Hematopoietic multipotent progenitor cell treated with erythropoietin and hydrocortisone succinate and interleukin-3 and kit ligand, for 4 days (in vitro differentiated cells): ENCODE measurements at regions not wholly inside any gene's neighbourhood (a gene's known extent, or its start where the extent isn't known, plus 50 kb on each side); places are given as distances from the start of the nearest gene placed in this dataset.

Source experiments
- DNase-seq: peaks from one replicate; pipeline ENCODE4 v3.0.0-alpha.2; 2015

- DNase-seq = no peak
Measured at GRCh38 chr3:159631226-159631625, 357.4 kb upstream of the IL12A start.

GRCh38 chr3:159632128-159632527 lies 356.5 kb upstream of the IL12A start:
- no peak for DNase-seq

- DNase-seq = no peak
Measured at GRCh38 chr3:159632851-159633250, 355.8 kb upstream of the IL12A start.

GRCh38 chr3:159634483-159634882 lies 354.2 kb upstream of the IL12A start:
- no peak for DNase-seq

GRCh38 chr3:159635047-159635641 lies 353.5 kb upstream of the IL12A start:
- no peak for DNase-seq

- DNase-seq = no peak
Measured at GRCh38 chr3:159637883-159638542, 350.6 kb upstream of the IL12A start.

GRCh38 chr3:159640225-159640624 lies 348.4 kb upstream of the IL12A start:
- DNase-seq = no peak

DNA sequence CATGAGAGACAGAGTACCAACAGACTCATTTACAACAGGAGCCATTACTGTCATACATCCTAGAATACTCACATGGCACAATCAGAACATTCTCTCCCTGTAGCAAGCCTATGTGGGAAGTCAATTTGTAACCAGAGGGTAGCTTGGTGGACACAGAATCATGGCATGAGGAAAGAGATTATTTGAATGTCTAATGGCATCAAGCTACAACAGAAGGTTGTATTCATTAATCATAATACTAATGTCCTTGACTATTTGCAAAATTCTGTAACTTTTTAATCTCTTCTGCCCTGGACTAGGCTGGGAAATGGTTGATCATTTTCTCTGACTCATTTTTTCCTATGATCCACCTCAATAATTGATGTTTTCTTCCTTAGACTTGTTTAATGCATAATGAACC lies 345.2 kb upstream of the IL12A start:
- no peak for DNase-seq

- DNase-seq = no peak
Measured at GRCh38 chr3:159645874-159646273, 342.8 kb upstream of the IL12A start.

GRCh38 chr3:159649951-159650350 lies 338.7 kb upstream of the IL12A start:
- no peak for DNase-seq

- DNase-seq = no peak
Measured at GRCh38 chr3:159650726-159651125, 337.9 kb upstream of the IL12A start.

GRCh38 chr3:159652452-159652851 lies 336.2 kb upstream of the IL12A start:
- DNase-seq = no peak

GRCh38 chr3:159654183-159655134 lies 334.2 kb upstream of the IL12A start:
- DNase-seq = no peak

GRCh38 chr3:159655202-159655601 lies 333.4 kb upstream of the IL12A start:
- no peak for DNase-seq

- no peak for DNase-seq
Measured at GRCh38 chr3:159657176-159657575, 331.5 kb upstream of the IL12A start.

GRCh38 chr3:159657629-159658028 lies 331.0 kb upstream of the IL12A start:
- DNase-seq = no peak

GRCh38 chr3:159660326-159660725 lies 328.3 kb upstream of the IL12A start:
- no peak for DNase-seq

DNA sequence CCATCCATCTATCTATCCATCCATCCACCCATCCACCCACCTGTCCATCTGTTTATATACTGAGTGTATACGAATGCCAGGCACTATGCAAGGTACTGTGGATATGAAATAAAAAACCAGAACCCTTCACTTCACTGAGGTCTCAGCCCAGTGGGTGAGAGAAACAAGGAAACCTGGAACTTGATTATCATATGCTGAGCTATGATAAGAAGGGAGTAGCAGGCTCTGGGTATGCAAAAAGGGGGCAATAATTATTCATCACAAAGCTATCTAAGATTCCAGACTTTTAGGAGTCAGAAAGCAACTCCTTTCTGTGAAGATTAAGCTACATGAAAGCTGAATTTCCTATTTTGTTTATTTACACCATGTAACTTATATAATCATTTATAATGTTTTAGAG lies 327.7 kb upstream of the IL12A start:
- DNase-seq = no peak

DNA sequence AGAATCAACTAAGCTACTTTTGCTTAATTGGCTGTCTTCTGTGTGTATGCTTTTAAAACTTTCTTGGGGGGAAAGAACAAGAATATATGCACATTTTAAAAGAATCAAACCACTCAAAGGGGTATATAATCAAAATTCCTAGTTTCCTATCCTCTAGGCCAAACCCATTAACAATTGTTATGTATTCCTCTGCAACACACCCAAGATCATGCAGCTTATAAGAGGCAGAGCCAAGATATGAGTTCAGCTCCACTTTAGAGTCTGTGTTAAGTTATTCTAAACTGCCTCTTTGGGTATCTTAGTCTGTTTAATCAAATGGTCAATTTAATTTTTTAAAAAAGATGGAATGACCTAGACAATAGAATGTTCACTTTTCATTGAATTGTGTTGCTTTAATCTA lies 326.1 kb upstream of the IL12A start:
- no peak for DNase-seq

GRCh38 chr3:159664006-159664405 lies 324.6 kb upstream of the IL12A start:
- DNase-seq = no peak

DNA sequence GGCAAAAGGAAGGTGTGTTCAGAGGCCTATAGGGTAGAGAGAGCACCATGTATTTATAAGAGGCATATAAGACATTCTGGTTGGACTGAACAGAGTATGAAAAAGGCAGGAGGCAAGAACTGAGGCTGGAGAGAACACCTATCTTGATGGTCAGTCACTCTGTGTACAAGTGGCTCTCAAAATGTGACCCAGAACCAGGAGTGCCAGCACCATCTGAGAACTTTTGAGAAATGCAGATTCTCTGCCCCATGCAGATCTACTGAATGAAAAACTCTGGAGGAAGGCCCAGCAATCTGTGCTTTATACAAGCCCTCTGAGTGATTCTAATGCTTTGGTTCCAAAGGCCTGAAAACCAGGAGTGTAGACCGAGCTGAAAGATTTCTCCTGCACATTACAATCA lies 324.0 kb upstream of the IL12A start:
- DNase-seq = no peak

DNA sequence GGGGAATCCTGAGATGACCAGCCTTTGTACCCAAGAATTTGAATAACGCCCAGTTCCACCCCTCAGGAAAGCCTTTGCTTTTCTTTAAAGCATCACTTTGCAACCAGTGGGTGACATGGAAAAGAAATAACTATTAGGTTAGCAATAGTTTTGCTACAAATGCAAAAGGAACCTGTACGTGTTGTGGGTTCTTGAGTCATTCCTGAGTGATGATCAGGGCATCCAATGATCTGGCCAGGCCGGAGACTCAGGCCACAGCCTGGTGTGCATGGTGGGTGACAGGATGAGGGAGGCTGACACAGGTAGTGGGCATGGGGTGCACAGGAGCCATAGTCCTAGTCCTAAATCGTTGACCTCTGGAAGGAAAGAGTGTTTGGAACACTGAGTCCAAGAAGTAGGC lies 321.4 kb upstream of the IL12A start:
- no peak for DNase-seq

DNA sequence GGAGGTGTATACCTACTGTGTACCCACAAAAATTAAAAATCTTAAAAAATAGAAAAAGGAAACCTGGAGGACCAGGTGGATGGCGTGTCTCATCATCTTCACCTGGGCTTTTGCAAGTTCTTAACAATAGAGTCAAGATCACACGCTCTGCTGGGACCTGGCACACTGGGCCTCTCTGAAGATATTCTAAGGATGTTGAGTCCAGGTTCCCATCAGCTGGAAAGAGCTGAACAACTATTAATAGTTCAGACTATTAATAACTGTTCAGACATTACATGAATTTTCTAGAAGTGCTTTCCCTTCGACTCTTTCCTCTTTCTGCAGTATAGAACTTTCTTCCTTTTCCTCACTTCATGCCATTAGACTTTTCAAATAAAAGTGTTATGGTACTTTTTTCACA lies 320.2 kb upstream of the IL12A start:
- no peak for DNase-seq

DNA sequence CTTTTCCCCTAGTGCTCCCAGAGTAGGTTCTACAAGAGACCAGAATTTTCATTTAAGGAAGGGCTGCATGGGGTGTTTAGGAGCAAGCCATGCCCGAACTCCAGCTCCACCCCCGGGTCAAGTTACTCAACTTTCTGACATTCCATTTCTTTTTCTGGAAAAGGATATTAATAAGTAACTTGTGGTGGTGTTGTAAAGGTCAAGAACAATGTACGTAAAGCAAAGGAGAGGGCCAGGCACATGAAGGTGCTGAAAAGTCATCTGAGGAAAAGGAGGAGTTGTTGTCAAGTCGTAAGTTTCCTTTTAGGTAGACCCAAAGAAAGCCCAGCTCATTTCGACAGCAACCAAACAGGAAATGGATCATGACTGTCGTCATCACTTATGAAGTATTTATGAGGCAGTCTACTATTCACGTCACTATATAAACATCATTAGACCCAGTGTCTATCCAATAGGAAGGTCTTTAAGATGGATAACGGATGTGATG lies 319.6 kb upstream of the IL12A start:
- DNase-seq = no peak
